Smooth muscle cell (in vitro differentiated cells): ENCODE measurements at regions not wholly inside any gene's neighbourhood (a gene's known extent, or its start where the extent isn't known, plus 50 kb on each side); places are given as distances from the start of the nearest gene placed in this dataset.

ENCODE experiments used
- DNase-seq: peaks from one replicate; lab custom pipeline; 2025; ENCODE audit not compliant: unreplicated experiment; lab: John Stamatoyannopoulos, UW
- H2AFZ ChIP-seq: fragments of 200-600 bp; sonication (generic); 2 replicates; pipeline ENCODE4 v1.6.0; 2016; ENCODE audit warnings: antibody characterized with exemption, low read depth, mild to moderate bottlenecking
- H3F3A ChIP-seq: fragments of 200-600 bp; sonication (generic); 2 replicates; pipeline ENCODE4 v1.6.0; 2017; ENCODE audit warnings: antibody characterized with exemption, low read depth
- H3K27ac ChIP-seq: fragments of 200-600 bp; sonication (generic); 2 replicates; pipeline ENCODE4 v1.5.1; 2016; ENCODE audit warnings: low read depth, mild to moderate bottlenecking
- H3K27me3 ChIP-seq: fragments of 200-600 bp; sonication (generic); 2 replicates; pipeline ENCODE4 v1.6.1; 2016; ENCODE audit warnings: low read depth, mild to moderate bottlenecking
- H3K36me3 ChIP-seq: fragments of 200-600 bp; sonication (generic); 2 replicates; pipeline ENCODE4 v1.5.1; 2016; ENCODE audit warnings: low read depth
- H3K4me1 ChIP-seq: fragments of 200-600 bp; sonication (generic); 2 replicates; pipeline ENCODE4 v1.5.1; 2016; ENCODE audit warnings: low read depth
- H3K4me2 ChIP-seq: fragments of 200-600 bp; sonication (generic); 2 replicates; pipeline ENCODE4 v1.6.0; 2016; ENCODE audit warnings: mild to moderate bottlenecking
- H3K4me3 ChIP-seq: fragments of 200-600 bp; sonication (generic); 2 replicates; pipeline ENCODE4 v1.5.1; 2016; ENCODE audit warnings: mild to moderate bottlenecking
- H3K79me2 ChIP-seq: fragments of 200-600 bp; sonication (generic); 2 replicates; pipeline ENCODE4 v1.6.0; 2016; ENCODE audit warnings: low read depth, mild to moderate bottlenecking
- H3K9ac ChIP-seq: fragments of 200-600 bp; sonication (generic); 2 replicates; pipeline ENCODE4 v1.6.0; 2016; ENCODE audit warnings: low read depth
- H3K9me3 ChIP-seq: fragments of 200-600 bp; sonication (generic); replicated peaks from 2 replicates; pipeline ENCODE4 v1.5.1; 2016; ENCODE audit warnings: low read depth
- H4K20me1 ChIP-seq: fragments of 200-600 bp; sonication (generic); 2 replicates; pipeline ENCODE4 v1.6.0; 2016; ENCODE audit warnings: low read depth
- WGBS: methylation state at CpG from one replicate; pipeline ENCODE4 v1.1.7; 2016; ENCODE audit warnings: low lambda C conversion rate; 5-methylcytosine and 5-hydroxymethylcytosine counted together
- TF ChIP-seq, protein P1 (sequence below): fragments of 200-600 bp; sonication (generic); IDR thresholded peaks from 2 replicates; pipeline ENCODE4 v1.5.1; 2017; ENCODE audit warnings: borderline replicate concordance, mild to moderate bottlenecking, antibody characterized with exemption; ENCODE audit not compliant: insufficient read depth, poor library complexity, severe bottlenecking

- H3K4me1 ChIP-seq = peaks cover 4% of the 10 kb centered on the region
- H3K36me3 ChIP-seq = no peaks in the 10 kb centered on the region
- H4K20me1 ChIP-seq = no peaks in the 10 kb centered on the region
- no peaks in the 10 kb centered on the region for H3F3A ChIP-seq
- no peaks in the 10 kb centered on the region for H3K27me3 ChIP-seq
- no peak overlapping the region for H3K9ac ChIP-seq
- H3K27ac ChIP-seq = no peak overlapping the region
- no peak overlapping the region for H3K4me3 ChIP-seq
- TF ChIP-seq, protein P1, sequence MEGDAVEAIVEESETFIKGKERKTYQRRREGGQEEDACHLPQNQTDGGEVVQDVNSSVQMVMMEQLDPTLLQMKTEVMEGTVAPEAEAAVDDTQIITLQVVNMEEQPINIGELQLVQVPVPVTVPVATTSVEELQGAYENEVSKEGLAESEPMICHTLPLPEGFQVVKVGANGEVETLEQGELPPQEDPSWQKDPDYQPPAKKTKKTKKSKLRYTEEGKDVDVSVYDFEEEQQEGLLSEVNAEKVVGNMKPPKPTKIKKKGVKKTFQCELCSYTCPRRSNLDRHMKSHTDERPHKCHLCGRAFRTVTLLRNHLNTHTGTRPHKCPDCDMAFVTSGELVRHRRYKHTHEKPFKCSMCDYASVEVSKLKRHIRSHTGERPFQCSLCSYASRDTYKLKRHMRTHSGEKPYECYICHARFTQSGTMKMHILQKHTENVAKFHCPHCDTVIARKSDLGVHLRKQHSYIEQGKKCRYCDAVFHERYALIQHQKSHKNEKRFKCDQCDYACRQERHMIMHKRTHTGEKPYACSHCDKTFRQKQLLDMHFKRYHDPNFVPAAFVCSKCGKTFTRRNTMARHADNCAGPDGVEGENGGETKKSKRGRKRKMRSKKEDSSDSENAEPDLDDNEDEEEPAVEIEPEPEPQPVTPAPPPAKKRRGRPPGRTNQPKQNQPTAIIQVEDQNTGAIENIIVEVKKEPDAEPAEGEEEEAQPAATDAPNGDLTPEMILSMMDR = no peak
- DNase-seq = no peak
- H3K9me3 ChIP-seq = no peaks in the 10 kb centered on the region
- no peak overlapping the region for H2AFZ ChIP-seq
- 73% methylated on average over 8 of the region's 8 CpGs for WGBS
- H3K79me2 ChIP-seq = no peaks in the 10 kb centered on the region
- no peak overlapping the region for H3K4me2 ChIP-seq
Observed at GRCh38 chr10:120005207-120006201, 113.0 kb downstream of the SEC23IP start.

- 91% methylated on average over 2 of the region's 2 CpGs for WGBS
- H3K36me3 ChIP-seq = no peaks in the 10 kb centered on the region
Observed at GRCh38 chr10:120007261-120007660, 114.7 kb downstream of the SEC23IP start.

DNA sequence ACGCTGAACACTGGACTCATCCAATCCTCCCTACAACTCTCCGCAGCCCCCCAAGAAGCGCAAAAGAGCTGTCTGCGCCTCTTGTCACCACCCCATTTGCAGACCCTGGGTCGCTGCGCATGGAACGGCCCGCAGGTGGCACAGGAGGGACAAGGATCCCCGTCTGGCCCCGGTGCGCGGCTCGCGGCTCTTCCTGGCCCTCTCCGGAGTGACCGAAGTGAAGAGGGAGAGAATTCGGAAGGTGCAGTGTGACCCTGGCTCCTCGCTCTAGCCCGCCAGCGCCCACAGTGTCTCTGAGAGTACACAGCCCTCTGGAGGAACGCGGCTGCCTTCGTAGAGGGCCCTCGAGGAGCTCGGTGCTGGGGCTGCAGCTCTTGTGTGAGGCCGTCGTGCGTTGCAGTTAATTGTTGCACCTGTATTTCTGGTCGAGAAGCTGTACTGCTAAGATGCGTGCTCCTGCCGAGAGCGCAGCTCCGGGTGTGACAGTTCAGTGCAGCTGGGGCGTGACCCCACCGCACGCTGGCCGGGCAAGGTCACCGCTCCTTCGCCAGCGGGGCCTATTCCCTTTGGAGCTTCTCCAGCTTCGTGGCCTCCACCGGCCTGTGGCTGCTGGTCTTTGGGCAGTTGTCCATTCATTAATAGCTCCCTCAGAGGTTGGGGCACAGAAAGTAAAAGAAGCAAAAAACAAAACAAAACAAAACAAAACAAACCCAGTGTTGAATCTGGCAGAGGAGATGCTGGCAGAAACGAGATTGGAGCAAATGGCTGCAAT, 119.0 kb downstream of the SEC23IP start:
- Histone ChIP-seq H3F3A (no peaks in the 10 kb centered on the region), H3K27ac (no peak overlapping the region), H3K9ac (no peak overlapping the region), H3K4me1 (peaks cover 4% of the 10 kb centered on the region), H2AFZ (no peak overlapping the region), H3K79me2 (no peaks in the 10 kb centered on the region), H4K20me1 (no peaks in the 10 kb centered on the region), H3K4me2 (no peak overlapping the region), H3K27me3 (no peaks in the 10 kb centered on the region), H3K9me3 (no peaks in the 10 kb centered on the region), H3K4me3 (no peak overlapping the region), H3K36me3 (no peaks in the 10 kb centered on the region)
- TF ChIP-seq, protein P1 = no peak
- WGBS = 60% methylated on average over 43 of the region's 43 CpGs
- no peak for DNase-seq

More at GRCh38 chr10:120007261-120007660, 114.7 kb downstream of the SEC23IP start:
- Histone ChIP-seq H3K9ac (no peak overlapping the region), H3F3A (no peaks in the 10 kb centered on the region), H4K20me1 (no peaks in the 10 kb centered on the region), H3K27ac (no peak overlapping the region), H3K4me1 (peaks cover 4% of the 10 kb centered on the region), H3K27me3 (no peaks in the 10 kb centered on the region), H3K4me2 (no peak overlapping the region), H3K79me2 (no peaks in the 10 kb centered on the region), H2AFZ (no peak overlapping the region), H3K9me3 (no peaks in the 10 kb centered on the region), H3K4me3 (no peak overlapping the region)
- TF ChIP-seq, protein P1 = no peak
- no peak for DNase-seq
